MCF 10A (cell line): ENCODE measurements at regions not wholly inside any gene's neighbourhood (a gene's known extent, or its start where the extent isn't known, plus 50 kb on each side); places are given as distances from the start of the nearest gene placed in this dataset.

Source experiments
- BruUV-seq: library from RNA; stranded (reverse); fragments of 400-500 nt; replicated peaks from 2 replicates; lab custom pipeline; 2021; lab: Mats Ljungman, UMichigan
- CTCF ChIA-PET: fragments of 300-600 bp; sonication (Branson Sonifier 250); formaldehyde crosslinking; extraction: SDS; loops from one replicate; lab custom pipeline; 2021; ENCODE audit warnings: antibody characterized with exemption, inconsistent platforms; lab: Yijun Ruan, JAX
- POLR2A ChIA-PET: fragments of 300-600, 350-650 bp; sonication (Branson Sonifier 250); formaldehyde crosslinking; extraction: SDS; loops from one replicate; lab custom pipeline; 2020; ENCODE audit warnings: antibody characterized with exemption, inconsistent platforms; lab: Yijun Ruan, JAX
- DNase-seq: peaks from one replicate; pipeline ENCODE4 v3.0.0-alpha.2; 2018; ENCODE audit not compliant: unreplicated experiment
- H3K27ac Mint-ChIP-seq: one replicate; pipeline ENCODE4 v1.8.0; 2022; ENCODE audit warnings: mild to moderate bottlenecking, low read depth, mixed read lengths; ENCODE audit not compliant: unreplicated experiment
- H3K27me3 Mint-ChIP-seq: one replicate; pipeline ENCODE4 v1.8.0; 2022; ENCODE audit warnings: mixed read lengths; ENCODE audit not compliant: insufficient read depth, unreplicated experiment
- H3K36me3 Mint-ChIP-seq: one replicate; pipeline ENCODE4 v1.8.0; 2022; ENCODE audit warnings: mild to moderate bottlenecking, moderate library complexity, mixed read lengths; ENCODE audit not compliant: insufficient read depth, unreplicated experiment
- H3K4me1 Mint-ChIP-seq: one replicate; pipeline ENCODE4 v1.8.0; 2022; ENCODE audit warnings: mixed read lengths; ENCODE audit not compliant: insufficient read depth, unreplicated experiment
- H3K4me3 Mint-ChIP-seq: one replicate; pipeline ENCODE4 v1.8.0; 2022; ENCODE audit warnings: mild to moderate bottlenecking, moderate library complexity, mixed read lengths; ENCODE audit not compliant: unreplicated experiment
- H3K9me3 Mint-ChIP-seq: one replicate; pipeline ENCODE4 v1.8.0; 2022; ENCODE audit warnings: mixed read lengths; ENCODE audit not compliant: unreplicated experiment
- CTCF ChIP-seq: fragments of 200-600 bp; IDR thresholded peaks from one replicate; pipeline ENCODE4 v1.8.0; 2022; ENCODE audit warnings: antibody characterized with exemption, mild to moderate bottlenecking; ENCODE audit not compliant: unreplicated experiment
- intact Hi-C: fragments of 100-400 bp; cut with micrococcal nuclease; formaldehyde crosslinking; loops from 2 replicates; pipeline ENCODE4 v1.14.1; 2022

DNA sequence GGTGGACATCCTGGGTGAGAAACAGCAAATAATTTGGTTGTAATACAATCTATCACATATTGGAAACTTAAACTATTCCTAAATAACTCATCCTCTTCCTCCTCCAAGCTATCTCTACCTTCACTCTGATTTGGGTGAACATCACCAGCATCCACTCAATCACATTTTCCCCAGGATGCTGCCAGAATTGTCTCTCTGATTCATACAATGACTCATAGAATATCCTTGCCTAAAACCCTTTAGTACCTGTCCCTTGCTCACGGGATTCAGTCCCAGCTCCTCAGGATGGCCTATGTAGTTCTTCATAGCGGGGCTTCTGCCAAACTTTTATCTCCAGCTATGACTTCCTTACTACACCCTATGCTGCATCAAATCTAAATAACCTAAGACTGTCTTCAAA is 146.8 kb downstream of the EMP1 start:
- Mint-ChIP-seq H3K27ac (no peak overlapping the region), H3K4me1 (peaks cover 38% of the 10 kb centered on the region), H3K9me3 (no peaks in the 10 kb centered on the region), H3K27me3 (no peaks in the 10 kb centered on the region), H3K36me3 (peaks cover 9% of the 10 kb centered on the region), H3K4me3 (no peak overlapping the region)
- ChIA-PET POLR2A (no interaction called here), CTCF (interaction anchor here (0.6 to 2.1 kb wide), 3 partner anchors 19 to 126 kb away, joined by 3 to 10 read pairs (median 6); no protein-coding TSS in a partner anchor)
- BruUV-seq: no TSS peak
- peak; percentile 77 for DNase-seq
- TF ChIP-seq CTCF: no peak
- intact Hi-C loops: loop anchor here (10.0 kb wide), 1 partner anchor 69 kb away; no protein-coding TSS in a partner anchor

DNA sequence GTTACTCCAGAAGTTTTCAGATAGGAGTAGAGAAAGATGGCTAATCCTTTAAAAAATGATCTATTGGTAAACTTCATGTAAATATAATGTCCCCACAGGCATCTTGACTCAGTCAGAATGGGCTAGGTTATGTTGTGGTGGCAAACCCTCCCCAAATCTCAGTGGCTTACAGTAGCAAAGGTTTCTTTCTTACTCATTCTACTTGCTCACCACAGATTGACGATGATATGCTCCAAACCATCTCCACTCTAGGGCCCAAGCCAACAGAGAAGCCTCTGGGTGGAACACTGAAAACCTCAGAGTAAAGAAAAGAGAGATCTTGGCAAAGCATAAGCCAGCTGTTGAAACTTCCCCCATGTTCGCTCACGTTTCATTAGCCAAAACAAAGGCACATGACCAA is 146.4 kb downstream of the EMP1 start:
- POLR2A ChIA-PET: no interaction called here
- Mint-ChIP-seq H3K9me3 (no peaks in the 10 kb centered on the region), H3K27me3 (no peaks in the 10 kb centered on the region), H3K4me3 (no peak overlapping the region), H3K36me3 (peaks cover 11% of the 10 kb centered on the region), H3K27ac (no peak overlapping the region), H3K4me1 (peaks cover 38% of the 10 kb centered on the region)
- CTCF ChIA-PET: interaction anchor here (0.6 to 2.1 kb wide), 3 partner anchors 19 to 126 kb away, joined by 3 to 10 read pairs (median 6); no protein-coding TSS in a partner anchor
- TF ChIP-seq CTCF: no peak
- BruUV-seq: no TSS peak
- DNase-seq: peak; percentile 20
- intact Hi-C loops: loop anchor here (10.0 kb wide), 1 partner anchor 68 kb away; no protein-coding TSS in a partner anchor

DNA sequence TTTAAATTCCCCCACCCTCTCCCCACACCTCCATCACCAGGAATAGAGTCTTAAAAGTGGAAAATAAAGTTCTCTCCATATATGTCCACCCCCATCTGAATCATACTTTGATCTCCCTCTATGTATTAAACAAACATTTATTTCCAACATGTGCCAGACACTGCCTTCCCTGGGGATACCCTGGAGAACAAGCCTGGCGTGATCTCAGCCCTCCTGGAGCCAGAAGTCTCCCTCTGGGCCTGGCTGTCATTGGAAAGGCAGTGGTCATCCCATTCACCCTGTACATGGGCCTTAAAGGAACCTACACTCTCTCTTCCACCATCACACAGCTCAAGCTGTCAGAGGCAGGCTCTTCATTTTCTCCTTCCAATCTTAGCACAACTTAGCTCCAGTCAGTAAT is 143.6 kb downstream of the EMP1 start:
- peak; percentile 45 for DNase-seq
- intact Hi-C loops: loop anchor here (10.0 kb wide), 1 partner anchor 65 kb away; no protein-coding TSS in a partner anchor
- H3K4me1 Mint-ChIP-seq: peaks cover 30% of the 10 kb centered on the region
- TSS peak; percentile 67 for BruUV-seq
- ChIA-PET CTCF (interaction anchor here (1.0 kb wide), 1 partner anchor 22 kb away, joined by 4 read pairs; no protein-coding TSS in a partner anchor), POLR2A (interaction anchor here (1.6 kb wide), 1 partner anchor 46 kb away, joined by 5 read pairs; no protein-coding TSS in a partner anchor)
- H3K27me3 Mint-ChIP-seq: no peaks in the 10 kb centered on the region
- TF ChIP-seq CTCF: no peak
- H3K36me3 Mint-ChIP-seq: peaks cover 11% of the 10 kb centered on the region
- no peaks in the 10 kb centered on the region for H3K9me3 Mint-ChIP-seq
- no peak overlapping the region for H3K4me3 Mint-ChIP-seq
- peak overlapping the region; percentile 89 for H3K27ac Mint-ChIP-seq

- H3K4me1 Mint-ChIP-seq: peaks cover 30% of the 10 kb centered on the region
- DNase-seq: peak; percentile 92
- H3K27me3 Mint-ChIP-seq: no peaks in the 10 kb centered on the region
- BruUV-seq: no TSS peak
- peaks cover 11% of the 10 kb centered on the region for H3K36me3 Mint-ChIP-seq
- H3K4me3 Mint-ChIP-seq: no peak overlapping the region
- ChIA-PET POLR2A (interaction anchor here (0.7 to 1.6 kb wide), 2 partner anchors 17 to 46 kb away, joined by 3 to 5 read pairs; no protein-coding TSS in a partner anchor), CTCF (interaction anchor here (0.7 to 2.4 kb wide), 5 partner anchors 10 to 447 kb away, joined by 3 to 6 read pairs (median 4); no protein-coding TSS in a partner anchor)
- peak overlapping the region; percentile 89 for H3K27ac Mint-ChIP-seq
- no peaks in the 10 kb centered on the region for H3K9me3 Mint-ChIP-seq
- intact Hi-C loops: loop anchor here (1.0 kb wide), 1 partner anchor 8 kb away; no protein-coding TSS in a partner anchor
- no peak for TF ChIP-seq CTCF
These were observed 143.0 kb downstream of the EMP1 start for GRCh38 chr12:13339538-13339937.
